ENCODE measurements at regions not wholly inside any gene's neighbourhood (a gene's known extent, or its start where the extent isn't known, plus 50 kb on each side); places are given as distances from the start of the nearest gene placed in this dataset.
A peak's percentile ranks its signal among the peaks of the same experiment; 100 is the strongest.

- Histone ChIP-seq H3K9ac (no peak overlapping the region), H3K4me1 (peaks cover 13% of the 10 kb centered on the region), H3K36me3 (no peaks in the 10 kb centered on the region), H3K27me3 (no peaks in the 10 kb centered on the region), H3K9me3 (no peaks in the 10 kb centered on the region), H3K4me3 (no peak overlapping the region), H4K20me1 (no peaks in the 10 kb centered on the region), H3K4me2 (no peak overlapping the region), H3K27ac (no peak overlapping the region)
- no peak for TF ChIP-seq Cebpa-rat (IDR thresholded peaks at IDR 0.05)
Observed at GRCh38 chr18:11286431-11286830, 137.1 kb upstream of the PIEZO2 start.

GRCh38 chr18:11284811-11285210 lies 135.4 kb upstream of the PIEZO2 start:
- no peak overlapping the region for H3K9ac ChIP-seq
- H3K9me3 ChIP-seq, result peaks cover 2% of the 10 kb centered on the region; the same call in 1 of the 2 replicates
- no peaks in the 10 kb centered on the region for H3K27me3 ChIP-seq
- no peak overlapping the region for H3K4me3 ChIP-seq
- TF ChIP-seq Cebpa-rat (IDR thresholded peaks at IDR 0.05), result no peak
- H3K4me2 ChIP-seq, result peak overlapping the region; percentile 36
- H3K4me1 ChIP-seq, result peaks cover 13% of the 10 kb centered on the region
- H3K36me3 ChIP-seq, result no peaks in the 10 kb centered on the region
- H4K20me1 ChIP-seq, result no peaks in the 10 kb centered on the region
- H3K27ac ChIP-seq, result no peak overlapping the region

DNA sequence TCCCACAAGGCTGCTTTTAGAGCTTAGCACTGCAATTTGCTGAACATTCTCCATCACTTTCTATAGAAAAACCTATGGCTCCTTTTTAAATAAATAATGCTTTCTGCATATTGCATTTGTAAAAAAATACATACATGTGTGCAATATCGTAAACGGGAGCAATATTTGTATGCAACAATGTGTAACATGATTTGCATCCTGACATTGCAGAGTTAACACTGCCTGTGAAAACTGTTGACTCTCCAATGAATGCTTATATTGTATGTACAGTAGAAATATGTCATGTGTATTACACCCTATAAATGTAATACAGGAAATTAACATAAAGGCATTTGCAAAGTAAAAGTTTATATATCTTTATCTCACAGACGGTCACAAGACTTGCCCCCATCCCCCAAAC lies 135.0 kb upstream of the PIEZO2 start:
- Histone ChIP-seq H3K4me1 (peaks cover 13% of the 10 kb centered on the region), H3K4me3 (no peak overlapping the region), H4K20me1 (no peaks in the 10 kb centered on the region), H3K36me3 (no peaks in the 10 kb centered on the region), H3K27me3 (no peaks in the 10 kb centered on the region), H3K27ac (no peak overlapping the region), H3K9ac (no peak overlapping the region), H3K9me3 (peaks cover 4% of the 10 kb centered on the region; the same call in 1 of the 2 replicates), H3K4me2 (no peak overlapping the region)
- no peak for TF ChIP-seq Cebpa-rat (IDR thresholded peaks at IDR 0.05)

GRCh38 chr18:11283479-11284161 lies 134.3 kb upstream of the PIEZO2 start:
- H3K4me3 ChIP-seq, result no peak overlapping the region
- H3K27me3 ChIP-seq, result no peaks in the 10 kb centered on the region
- H3K27ac ChIP-seq, result no peak overlapping the region
- H3K36me3 ChIP-seq, result no peaks in the 10 kb centered on the region
- H3K4me2 ChIP-seq, result no peak overlapping the region
- peaks cover 13% of the 10 kb centered on the region for H3K4me1 ChIP-seq
- no peak for TF ChIP-seq Cebpa-rat (IDR thresholded peaks at IDR 0.05)
- H3K9me3 ChIP-seq, result peaks cover 4% of the 10 kb centered on the region; the same call in 1 of the 2 replicates
- no peak overlapping the region for H3K9ac ChIP-seq
- H4K20me1 ChIP-seq, result no peaks in the 10 kb centered on the region

DNA sequence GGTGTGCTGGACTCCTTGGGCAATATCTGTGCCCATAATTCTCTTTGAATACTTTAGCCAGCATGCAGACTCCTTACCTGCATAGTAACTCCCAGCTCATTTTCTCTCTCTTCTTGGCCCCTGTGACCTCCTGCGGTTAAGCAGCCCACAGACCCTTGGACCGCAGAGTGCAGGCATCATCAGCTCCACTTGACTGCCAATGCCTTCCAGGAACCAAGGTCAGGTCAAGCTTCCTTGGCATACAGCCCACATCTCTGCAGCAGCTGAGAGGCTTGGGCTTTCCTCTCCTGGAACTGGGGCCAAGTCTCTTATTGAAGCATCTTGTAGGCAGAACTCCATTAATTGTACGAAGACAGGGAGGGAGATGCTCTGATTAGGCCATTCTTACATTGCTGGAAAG lies 130.1 kb upstream of the PIEZO2 start:
- H3K36me3 ChIP-seq, result no peaks in the 10 kb centered on the region
- no peak overlapping the region for H3K4me2 ChIP-seq
- no peak overlapping the region for H3K27ac ChIP-seq
- peaks cover 4% of the 10 kb centered on the region for H3K4me1 ChIP-seq
- H3K9ac ChIP-seq, result no peak overlapping the region
- H4K20me1 ChIP-seq, result no peaks in the 10 kb centered on the region
- H3K4me3 ChIP-seq, result no peak overlapping the region
- H3K9me3 ChIP-seq, result peaks cover 4% of the 10 kb centered on the region; the same call in 1 of the 2 replicates
- no peaks in the 10 kb centered on the region for H3K27me3 ChIP-seq
- TF ChIP-seq Cebpa-rat (IDR thresholded peaks at IDR 0.05), result no peak

DNA sequence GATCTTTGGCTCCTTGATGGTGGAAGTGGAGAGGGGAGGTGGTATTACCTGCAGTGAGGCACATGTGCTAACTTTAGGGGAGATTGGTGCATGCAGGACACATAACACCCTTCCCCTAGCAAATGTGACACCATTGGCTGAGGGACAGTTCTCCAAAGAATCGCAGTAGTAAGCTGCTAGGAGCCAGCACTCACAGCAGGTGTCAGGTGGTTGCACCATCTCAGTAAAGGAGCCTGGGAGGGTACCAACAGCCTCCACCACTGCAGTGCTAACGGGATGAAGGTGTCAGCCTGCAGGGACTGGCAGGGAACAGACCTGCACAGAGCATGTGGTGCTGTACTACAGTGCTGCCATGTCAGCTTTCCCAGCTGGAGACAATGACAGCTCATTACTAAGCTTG lies 127.3 kb upstream of the PIEZO2 start:
- Histone ChIP-seq H3K27me3 (no peaks in the 10 kb centered on the region), H3K27ac (no peak overlapping the region), H3K9ac (no peak overlapping the region), H3K4me2 (no peak overlapping the region), H3K36me3 (no peaks in the 10 kb centered on the region), H3K4me3 (no peak overlapping the region), H3K9me3 (peaks cover 12% of the 10 kb centered on the region; the same call in 1 of the 2 replicates), H4K20me1 (no peaks in the 10 kb centered on the region), H3K4me1 (peaks cover 15% of the 10 kb centered on the region)
- TF ChIP-seq Cebpa-rat (IDR thresholded peaks at IDR 0.05), result no peak

DNA sequence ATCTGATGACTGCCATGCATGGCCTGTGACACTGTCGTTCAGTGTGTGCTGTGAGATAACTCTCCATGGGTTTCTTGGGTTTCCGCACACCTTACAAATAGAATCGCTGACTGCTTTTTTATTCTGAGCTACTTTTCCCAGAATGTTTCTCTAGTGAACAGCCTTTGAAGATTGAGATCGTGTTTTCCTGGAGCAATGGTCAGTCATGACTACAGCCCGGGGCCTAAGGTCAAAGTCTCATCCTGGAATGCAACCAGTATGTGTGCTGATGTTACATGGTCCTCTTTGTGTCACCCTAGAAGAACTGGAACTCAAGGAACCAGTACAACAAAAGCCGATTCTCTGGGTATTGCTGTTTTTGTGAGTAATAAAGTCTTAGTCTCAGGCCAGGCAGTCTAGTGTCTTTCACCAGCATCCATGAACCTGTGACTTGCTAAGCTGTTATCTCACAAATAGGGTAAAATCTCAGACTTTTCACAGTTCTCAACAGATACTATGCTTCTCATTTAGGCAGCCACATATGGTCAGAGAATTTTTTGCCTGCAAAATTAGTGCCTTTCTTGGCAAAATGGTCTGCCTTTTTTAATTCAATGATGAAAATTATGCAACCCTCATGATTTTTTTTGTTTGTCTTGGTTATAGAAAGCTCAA lies 124.9 kb upstream of the PIEZO2 start:
- no peak overlapping the region for H3K27ac ChIP-seq

GRCh38 chr18:11272516-11272915 lies 123.1 kb upstream of the PIEZO2 start:
- peaks cover 8% of the 10 kb centered on the region; the same call in 1 of the 2 replicates for H3K9me3 ChIP-seq
- peak overlapping the region; percentile 58; the same call in 1 of the 2 replicates for H3K27ac ChIP-seq
- no peak overlapping the region for H3K4me3 ChIP-seq
- H3K4me2 ChIP-seq, result peak overlapping the region; percentile 43
- no peak for TF ChIP-seq Cebpa-rat (IDR thresholded peaks at IDR 0.05)
- no peaks in the 10 kb centered on the region for H3K36me3 ChIP-seq
- H3K4me1 ChIP-seq, result peaks cover 18% of the 10 kb centered on the region
- no peaks in the 10 kb centered on the region for H3K27me3 ChIP-seq
- no peaks in the 10 kb centered on the region for H4K20me1 ChIP-seq
- no peak overlapping the region for H3K9ac ChIP-seq

More for the DNA sequence above, 124.9 kb upstream of the PIEZO2 start:
- H3K9ac ChIP-seq, result no peak overlapping the region
- H3K27me3 ChIP-seq, result no peaks in the 10 kb centered on the region
- peaks cover 8% of the 10 kb centered on the region; the same call in 1 of the 2 replicates for H3K9me3 ChIP-seq
- TF ChIP-seq Cebpa-rat (IDR thresholded peaks at IDR 0.05), result no peak
- no peaks in the 10 kb centered on the region for H3K36me3 ChIP-seq
- no peak overlapping the region for H3K4me2 ChIP-seq
- no peak overlapping the region for H3K4me3 ChIP-seq
- H3K4me1 ChIP-seq, result peaks cover 18% of the 10 kb centered on the region
- no peaks in the 10 kb centered on the region for H4K20me1 ChIP-seq

DNA sequence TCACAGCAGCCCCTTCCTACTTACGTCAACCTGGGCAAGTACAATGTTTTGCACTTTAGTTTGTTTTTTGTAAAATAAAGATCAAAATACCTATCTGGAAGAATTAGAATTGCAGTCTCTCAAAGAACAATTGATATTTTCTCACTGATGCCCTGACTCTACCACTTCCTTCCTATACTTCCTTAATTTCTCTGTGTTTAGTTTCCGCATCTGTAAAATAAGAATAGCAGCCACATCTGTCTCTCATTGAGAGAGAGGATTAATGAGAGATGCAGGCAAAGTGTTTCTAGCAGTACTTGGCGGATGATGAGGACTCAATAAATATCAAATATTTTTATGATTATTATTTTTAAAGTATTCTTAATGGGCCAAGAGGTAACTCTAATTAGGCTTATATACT lies 122.6 kb upstream of the PIEZO2 start:
- H3K4me2 ChIP-seq, result peak overlapping the region; percentile 43
- H4K20me1 ChIP-seq, result no peaks in the 10 kb centered on the region
- H3K36me3 ChIP-seq, result no peaks in the 10 kb centered on the region
- no peak overlapping the region for H3K4me3 ChIP-seq
- H3K4me1 ChIP-seq, result peaks cover 18% of the 10 kb centered on the region
- no peak overlapping the region for H3K9ac ChIP-seq
- peaks cover 8% of the 10 kb centered on the region; the same call in 1 of the 2 replicates for H3K9me3 ChIP-seq
- no peak overlapping the region for H3K27ac ChIP-seq
- H3K27me3 ChIP-seq, result no peaks in the 10 kb centered on the region
- TF ChIP-seq Cebpa-rat (IDR thresholded peaks at IDR 0.05), result no peak

DNA sequence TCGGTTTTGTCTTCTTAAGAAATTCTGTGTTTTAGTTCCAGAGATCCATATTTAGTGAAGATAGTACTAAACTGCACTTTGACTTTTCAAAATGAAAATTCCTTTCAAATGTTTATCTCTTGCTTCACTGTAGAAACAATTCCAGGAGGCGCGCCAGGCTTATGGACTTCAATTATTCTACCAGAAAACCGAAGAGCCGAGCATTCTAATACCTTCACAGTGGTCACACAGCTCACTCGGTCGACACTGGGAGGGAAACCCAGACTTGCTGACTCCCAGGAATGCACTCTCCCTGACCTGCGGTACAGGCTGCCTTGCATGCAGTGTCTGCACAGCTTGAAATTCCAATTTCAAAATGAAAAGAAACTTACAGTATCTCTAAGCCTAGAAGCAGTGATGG lies 119.9 kb upstream of the PIEZO2 start:
- Histone ChIP-seq H3K27me3 (no peaks in the 10 kb centered on the region), H3K27ac (no peak overlapping the region), H3K4me3 (no peak overlapping the region), H3K4me1 (peaks cover 18% of the 10 kb centered on the region), H3K9me3 (peaks cover 21% of the 10 kb centered on the region), H3K9ac (no peak overlapping the region), H3K4me2 (no peak overlapping the region), H4K20me1 (no peaks in the 10 kb centered on the region), H3K36me3 (no peaks in the 10 kb centered on the region)
- TF ChIP-seq Cebpa-rat (IDR thresholded peaks at IDR 0.05), result no peak
